HTR-8/SVneo (cell line): ENCODE measurements at regions not wholly inside any gene's neighbourhood (a gene's known extent, or its start where the extent isn't known, plus 50 kb on each side); places are given as distances from the start of the nearest gene placed in this dataset.
"Not testable (repeated sequence)": the region's sequence is repeated elsewhere in the genome, so short reads cannot be mapped to it uniquely, and the experiment has no call there.

ENCODE experiments used
- DNase-seq: peaks from one replicate; pipeline ENCODE4 v3.0.0; 2011; ENCODE audit warnings: low spot score, mixed read lengths; ENCODE audit not compliant: insufficient read length
- FAIRE-seq: peaks from 2 replicates; lab custom pipeline; 2011; peaks lifted over from hg19 to GRCh38; lab: Jason Lieb, UNC

- DNase-seq (no peak), FAIRE-seq (no peak)
These were observed 60.2 kb downstream of the LSMEM1 start for GRCh38 chr7:112540839-112541577.

DNA sequence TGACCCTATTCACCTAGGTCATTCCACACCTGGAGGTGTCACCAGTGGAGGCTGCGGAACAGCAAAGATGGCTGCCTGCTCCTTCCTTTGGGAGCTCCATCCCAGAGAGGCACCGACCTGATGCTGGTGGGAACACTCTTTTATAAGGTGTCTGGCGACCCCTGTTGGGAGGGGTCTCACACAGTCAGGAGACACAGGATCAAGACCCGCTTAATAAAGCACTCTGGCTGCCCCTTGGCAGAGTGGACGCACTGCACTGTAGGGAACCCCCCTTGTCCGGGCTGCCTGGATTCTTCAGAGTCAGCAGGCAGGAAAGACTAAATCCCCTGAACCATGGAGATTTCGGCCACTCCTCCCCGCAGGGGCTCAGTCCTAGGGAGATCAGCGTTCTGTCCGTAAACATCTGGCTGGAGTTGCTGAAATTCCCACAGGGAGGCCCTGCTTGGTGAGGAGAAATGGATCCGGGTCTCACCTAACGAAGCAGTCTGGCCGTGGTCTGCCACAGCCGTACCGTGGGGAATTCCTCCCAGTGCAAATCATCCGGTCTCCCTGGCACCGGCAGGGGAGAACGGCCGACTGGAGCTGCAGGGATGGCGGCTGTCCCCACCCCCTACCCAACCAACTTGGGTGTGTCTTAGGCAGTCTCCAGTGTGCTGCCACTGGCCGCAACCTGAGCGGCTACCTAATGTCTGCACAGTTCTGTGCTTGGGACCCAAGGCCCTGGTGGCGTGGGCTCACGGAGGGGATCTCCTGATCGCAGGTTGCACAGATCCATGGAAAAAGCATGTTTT is 66.1 kb downstream of the LSMEM1 start:
- FAIRE-seq (no peak), DNase-seq (no peak)

DNA sequence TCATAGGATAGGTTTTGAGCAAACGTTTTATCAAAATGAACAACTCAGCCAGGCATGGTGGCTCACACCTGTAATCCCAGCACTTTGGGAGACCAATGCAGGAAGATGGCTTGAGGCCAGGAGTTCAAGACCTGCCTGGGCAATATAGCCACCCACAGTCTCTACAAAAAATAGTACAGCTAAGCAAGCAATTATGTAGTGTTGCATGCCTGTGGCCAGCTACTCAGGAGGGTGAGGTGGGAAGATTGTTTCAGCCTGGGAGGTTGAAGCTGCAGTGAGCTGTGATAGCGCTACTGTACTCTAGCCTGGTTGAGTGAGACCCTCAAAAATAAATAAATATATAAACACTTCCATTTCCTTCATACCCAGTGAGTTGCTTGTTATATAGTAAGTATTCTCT is 67.1 kb downstream of the LSMEM1 start:
- DNase-seq (no peak), FAIRE-seq (no peak)

DNA sequence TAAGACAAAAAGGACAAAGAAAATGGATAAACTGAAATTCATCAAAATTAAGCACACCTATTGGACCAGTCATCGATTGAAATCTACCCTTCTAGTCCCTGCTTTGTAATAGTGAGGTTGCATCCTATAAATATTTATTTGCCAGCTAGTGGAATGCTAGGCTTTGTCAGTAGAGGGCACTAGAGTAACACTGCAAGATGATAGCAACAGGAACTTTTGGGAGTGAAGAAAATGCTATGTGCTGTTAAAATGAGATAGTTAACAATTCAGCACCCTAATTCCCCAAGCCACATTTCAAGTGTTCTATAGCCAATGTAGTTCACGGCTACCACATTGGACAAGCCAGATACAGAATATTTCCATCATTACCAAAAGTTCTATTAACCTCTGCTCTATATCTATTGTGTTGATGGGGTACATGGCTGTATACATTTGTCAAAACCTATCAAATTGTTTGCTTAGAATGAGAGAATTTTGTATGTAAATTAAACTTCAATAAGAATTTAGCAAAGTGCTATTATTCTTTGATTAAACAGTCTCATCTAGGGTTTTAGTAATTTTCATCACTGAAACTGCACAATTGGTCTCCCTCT is 69.8 kb downstream of the LSMEM1 start:
- DNase-seq (peak; percentile 30), FAIRE-seq (no peak)

- DNase-seq, FAIRE-seq: not testable (repeated sequence)
These were observed 70.7 kb downstream of the LSMEM1 start for GRCh38 chr7:112551521-112551920.

GRCh38 chr7:112554591-112554990 is 73.8 kb downstream of the LSMEM1 start:
- DNase-seq (no peak), FAIRE-seq (no peak)

DNA sequence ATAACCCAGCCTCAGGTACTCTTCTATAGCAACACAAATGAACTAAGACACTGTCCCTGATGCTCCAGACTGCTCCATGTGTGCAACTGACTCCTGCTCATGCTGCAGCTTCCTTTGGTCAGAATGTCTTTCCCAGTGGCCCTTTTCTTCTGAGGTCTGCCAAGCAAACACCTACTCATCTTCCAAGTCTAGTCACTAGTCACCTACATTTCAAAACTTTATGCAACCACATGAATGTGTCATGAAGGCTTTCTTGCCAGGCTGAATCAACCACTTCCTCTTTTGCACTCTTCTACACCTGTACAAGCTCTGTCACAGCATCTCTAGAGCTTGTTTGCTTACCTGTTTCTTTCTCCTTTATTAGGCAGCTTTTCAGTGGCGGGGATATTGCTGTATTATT is 75.8 kb downstream of the LSMEM1 start:
- no peak for DNase-seq
- no peak for FAIRE-seq

DNA sequence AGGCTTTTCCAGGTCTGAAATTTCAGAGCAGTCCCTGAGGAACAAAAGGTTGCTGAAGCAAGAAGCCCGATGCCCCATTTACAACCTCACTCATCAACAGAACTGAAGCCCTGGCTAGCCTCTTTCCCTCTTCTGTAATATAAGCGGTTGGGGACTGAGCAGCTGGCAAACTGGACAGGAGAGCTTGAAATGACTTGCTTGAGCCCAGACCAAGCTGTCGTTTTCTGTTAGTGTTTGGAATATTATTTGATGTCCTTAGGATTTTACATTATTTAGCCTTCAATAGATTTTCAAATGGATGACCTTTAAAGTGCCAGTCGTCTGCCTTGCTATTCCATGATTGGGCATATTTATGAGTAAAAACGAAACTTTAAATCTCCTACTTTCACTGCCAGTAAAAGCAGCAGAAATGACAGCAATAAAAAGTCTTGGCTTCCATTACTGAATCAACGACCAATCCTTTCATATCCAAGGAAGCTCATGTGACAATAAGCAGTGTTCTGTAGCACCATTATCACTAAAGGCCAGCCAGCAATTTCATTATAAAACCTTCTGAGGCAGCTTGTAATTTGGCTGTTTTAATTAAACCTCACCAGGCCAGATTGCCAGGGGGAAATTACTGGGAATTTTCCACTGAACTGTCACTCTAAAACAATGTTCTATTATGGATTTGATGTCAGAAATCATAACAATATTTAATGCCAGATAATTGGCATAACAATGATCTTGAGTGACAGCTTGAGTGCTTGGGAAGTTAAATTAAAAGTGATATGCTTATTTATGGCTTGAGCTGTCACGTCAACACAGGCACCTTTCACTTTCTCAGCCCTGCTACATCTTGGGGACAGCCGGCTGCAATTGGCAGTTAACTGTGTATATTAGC is 85.9 kb downstream of the LSMEM1 start:
- DNase-seq, result no peak
- FAIRE-seq, result no peak

DNA sequence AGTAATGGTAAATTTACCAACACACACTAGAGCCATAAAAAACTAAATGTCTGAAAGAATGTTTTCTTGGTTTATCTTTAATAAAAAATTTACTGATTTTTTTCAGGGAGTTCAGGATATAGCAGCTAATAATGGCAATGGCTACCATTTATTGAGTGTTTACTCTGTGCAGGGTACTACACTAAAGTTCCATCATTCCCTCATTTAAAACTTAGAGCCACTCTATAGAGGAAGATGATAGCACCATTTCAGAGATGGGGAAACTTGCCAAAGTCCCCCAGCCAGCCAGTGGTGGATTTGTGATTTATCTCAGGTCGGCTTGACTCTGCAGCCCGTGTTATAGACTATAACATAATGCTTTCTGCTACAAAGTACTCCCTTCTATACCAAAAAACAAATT is 86.6 kb downstream of the LSMEM1 start:
- no peak for DNase-seq
- FAIRE-seq, result no peak

GRCh38 chr7:112571852-112572607 is 91.2 kb downstream of the LSMEM1 start:
- FAIRE-seq, result no peak

GRCh38 chr7:112572669-112573301 is 92.0 kb downstream of the LSMEM1 start:
- DNase-seq, result no peak
- no peak for FAIRE-seq

More at GRCh38 chr7:112571852-112572607, 91.2 kb downstream of the LSMEM1 start:
- no peak for DNase-seq

- FAIRE-seq (no peak), DNase-seq (no peak)
These were observed 92.7 kb downstream of the LSMEM1 start for GRCh38 chr7:112573302-112574039.

DNA sequence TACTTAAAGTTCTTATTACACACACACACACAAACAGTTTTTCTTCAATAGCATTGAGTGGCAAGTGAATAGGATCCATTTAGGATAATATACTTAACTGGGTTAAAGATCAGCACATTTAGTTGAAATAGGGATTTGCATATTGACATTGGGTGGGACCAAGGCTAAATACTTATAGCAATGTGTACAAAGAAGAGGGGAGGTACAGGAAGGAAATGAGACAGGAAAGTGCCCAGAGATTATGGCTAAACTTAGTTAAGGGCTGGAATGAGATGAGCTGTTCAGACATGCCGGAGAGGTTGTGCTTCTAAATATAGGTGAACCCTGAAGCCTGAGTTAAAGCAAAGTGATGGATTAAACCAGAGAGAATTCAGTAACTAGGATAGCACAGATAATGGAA is 95.1 kb downstream of the LSMEM1 start:
- FAIRE-seq (no peak), DNase-seq (no peak)

DNA sequence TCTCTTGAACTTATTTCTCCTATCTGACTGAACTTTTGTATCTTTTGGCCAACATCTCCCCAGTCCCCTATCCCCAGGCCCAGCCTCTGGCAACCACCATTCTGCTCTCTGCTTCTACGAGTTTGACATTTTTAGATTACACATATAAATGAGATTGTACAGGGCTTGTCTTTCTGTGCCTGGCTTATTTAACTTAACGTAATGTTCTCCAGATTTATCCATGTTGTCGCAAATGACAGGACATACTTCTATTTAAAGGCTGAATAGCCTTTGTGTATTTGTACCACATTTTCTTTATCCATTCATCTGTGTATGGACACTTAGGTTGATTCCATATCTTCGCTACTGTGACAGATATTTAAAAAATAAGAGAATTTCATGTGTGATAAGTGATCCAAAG is 98.6 kb downstream of the LSMEM1 start:
- FAIRE-seq, result no peak

DNA sequence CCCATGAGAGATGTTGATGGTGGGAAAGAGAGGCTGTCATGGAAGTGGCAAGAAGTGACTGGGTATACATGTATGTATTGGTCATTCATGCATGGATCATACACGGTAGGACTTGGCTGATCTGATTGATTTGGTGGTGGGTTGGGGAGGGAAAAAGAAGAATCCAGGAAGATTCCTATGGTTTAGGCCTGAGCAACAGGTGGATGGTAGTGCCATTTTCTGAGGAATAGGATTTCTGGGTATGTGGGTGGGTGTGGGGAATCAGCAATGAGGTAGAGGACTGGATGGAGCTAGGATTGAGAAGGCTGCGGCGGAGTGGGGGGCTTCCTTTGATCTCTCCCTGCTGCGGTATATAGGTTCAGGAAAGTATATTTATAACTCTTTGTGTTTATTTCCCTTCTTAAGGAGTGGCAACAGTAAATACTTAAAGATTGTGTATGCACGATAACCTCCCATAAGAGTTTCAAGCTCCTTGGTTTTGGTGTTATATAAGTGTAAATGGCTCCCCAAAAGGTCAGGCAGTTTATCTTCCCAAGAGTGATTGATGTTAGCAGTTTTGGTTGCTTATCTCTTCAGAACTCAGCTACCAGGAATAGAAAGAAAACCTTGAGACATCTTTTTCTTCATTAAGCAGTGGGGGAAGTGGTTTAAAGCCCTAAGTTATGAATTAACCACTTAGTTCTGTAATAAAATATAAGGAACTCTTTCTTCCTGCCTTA is 100.1 kb downstream of the LSMEM1 start:
- no peak for FAIRE-seq
- DNase-seq, result no peak

More for the DNA sequence above, 98.6 kb downstream of the LSMEM1 start:
- DNase-seq, result no peak

DNA sequence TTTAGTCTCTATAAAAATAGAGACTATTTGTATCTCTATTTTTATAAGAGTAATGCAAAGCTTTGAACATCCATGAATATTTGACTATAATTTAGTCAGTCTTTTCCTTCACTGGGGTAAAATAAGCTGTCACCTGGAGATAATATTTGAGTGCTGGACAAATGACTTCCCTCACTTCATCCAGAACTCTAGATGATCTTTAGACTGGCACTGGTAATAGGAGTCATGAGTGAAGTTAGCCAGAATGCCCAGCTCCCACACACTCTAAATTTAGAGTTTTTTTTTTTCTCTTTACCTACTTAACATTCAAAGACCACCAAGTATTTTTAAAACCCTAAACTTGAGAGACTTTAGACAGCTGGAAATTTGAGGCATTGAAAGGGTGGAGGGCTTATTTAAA is 100.7 kb downstream of the LSMEM1 start:
- FAIRE-seq, result no peak

GRCh38 chr7:112584290-112584689 is 103.5 kb downstream of the LSMEM1 start:
- FAIRE-seq, result no peak
- DNase-seq, result no peak

More for the DNA sequence above, 100.7 kb downstream of the LSMEM1 start:
- no peak for DNase-seq

DNA sequence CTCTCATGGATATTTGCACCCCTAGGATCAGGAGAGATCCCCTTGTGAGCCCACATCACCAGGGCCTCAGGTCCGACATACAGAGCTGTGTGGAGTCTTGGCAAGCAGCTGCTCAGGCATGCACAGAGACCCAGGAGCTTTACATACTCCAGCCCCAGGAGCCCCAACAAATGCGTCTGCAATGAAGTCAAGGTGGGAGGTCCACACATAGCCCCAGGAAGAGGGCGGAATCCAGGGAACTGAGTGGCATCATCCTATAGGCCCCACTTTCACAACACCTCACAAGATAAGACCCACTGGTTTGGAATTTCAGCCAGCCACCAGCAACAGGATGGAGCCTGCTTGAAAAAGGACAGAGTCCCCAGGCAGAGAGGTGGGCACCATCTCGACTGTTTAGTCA is 106.7 kb downstream of the LSMEM1 start:
- no peak for DNase-seq
- FAIRE-seq, result no peak
